GM23338 (cell line): ENCODE measurements at regions not wholly inside any gene's neighbourhood (a gene's known extent, or its start where the extent isn't known, plus 50 kb on each side); places are given as distances from the start of the nearest gene placed in this dataset.

Experiments
- ATAC-seq: fragments of 200-7000 bp; cut with Tn5 transposase; 3 replicates; pipeline ENCODE4 v1.9.1; 2020
- DNase-seq: peaks from one replicate; pipeline ENCODE4 v3.0.0-alpha.2; 2015; ENCODE audit warnings: low spot score
- H2AFZ ChIP-seq: fragments of 200-600 bp; sonication (generic); 2 replicates; pipeline ENCODE4 v1.8.0; 2016; ENCODE audit warnings: antibody characterized with exemption, mild to moderate bottlenecking, moderate library complexity
- H3F3A ChIP-seq: fragments of 200-600 bp; sonication (generic); replicated peaks from 2 replicates; pipeline ENCODE4 v1.8.0; 2017; ENCODE audit warnings: antibody characterized with exemption, mixed run types, low read depth
- H3K27ac ChIP-seq: fragments of 200-600 bp; sonication (generic); 2 replicates; pipeline ENCODE4 v1.6.1; 2016; ENCODE audit warnings: low read depth
- H3K27me3 ChIP-seq: fragments of 200-600 bp; sonication (generic); 2 replicates; pipeline ENCODE4 v1.8.0; 2016; ENCODE audit warnings: mild to moderate bottlenecking, mixed run types, moderate library complexity; ENCODE audit not compliant: insufficient read depth
- H3K36me3 ChIP-seq: fragments of 200-600 bp; sonication (generic); 2 replicates; pipeline ENCODE4 v1.8.0; 2016; ENCODE audit warnings: mild to moderate bottlenecking; ENCODE audit not compliant: insufficient read depth
- H3K4me1 ChIP-seq: fragments of 200-600 bp; sonication (generic); 2 replicates; pipeline ENCODE4 v1.8.0; 2016; ENCODE audit warnings: mild to moderate bottlenecking, moderate library complexity; ENCODE audit not compliant: insufficient read depth
- H3K4me2 ChIP-seq: fragments of 200-600 bp; sonication (generic); 2 replicates; pipeline ENCODE4 v1.7.1; 2017; ENCODE audit warnings: mixed run types
- H3K4me3 ChIP-seq: fragments of 200-600 bp; sonication (generic); 2 replicates; pipeline ENCODE4 v1.6.1; 2016; ENCODE audit warnings: mixed run types
- H3K79me2 ChIP-seq: fragments of 200-600 bp; sonication (generic); replicated peaks from 2 replicates; pipeline ENCODE4 v1.8.0; 2017; ENCODE audit warnings: mild to moderate bottlenecking; ENCODE audit not compliant: insufficient read depth
- H3K9me2 ChIP-seq: fragments of 200-600 bp; sonication (generic); 2 replicates; pipeline ENCODE4 v1.8.0; 2017; ENCODE audit not compliant: insufficient read depth
- H4K20me1 ChIP-seq: fragments of 200-600 bp; sonication (generic); replicated peaks from 2 replicates; pipeline ENCODE4 v1.8.0; 2017; ENCODE audit warnings: mild to moderate bottlenecking; ENCODE audit not compliant: insufficient read depth
- H3K27ac Mint-ChIP-seq: 2 replicates; pipeline ENCODE4 v1.8.0; 2020; ENCODE audit warnings: inconsistent platforms, mild to moderate bottlenecking, moderate library complexity, mixed read lengths
- H3K27me3 Mint-ChIP-seq: 3 replicates; pipeline ENCODE4 v1.8.0; 2022; ENCODE audit warnings: low read depth, mild to moderate bottlenecking, moderate library complexity, mixed read lengths, inconsistent platforms; ENCODE audit not compliant: insufficient read depth, poor library complexity
- H3K36me3 Mint-ChIP-seq: 3 replicates; pipeline ENCODE4 v1.8.0; 2021; ENCODE audit warnings: low read depth, mild to moderate bottlenecking, inconsistent platforms, moderate library complexity, mixed read lengths
- H3K4me1 Mint-ChIP-seq: 3 replicates; pipeline ENCODE4 v1.8.0; 2020; ENCODE audit warnings: mild to moderate bottlenecking, inconsistent platforms, mixed read lengths
- H3K4me3 Mint-ChIP-seq: 3 replicates; pipeline ENCODE4 v1.8.0; 2021; ENCODE audit warnings: moderate library complexity, mild to moderate bottlenecking, inconsistent platforms, mixed read lengths
- H3K9me3 Mint-ChIP-seq: 3 replicates; pipeline ENCODE4 v1.8.0; 2020; ENCODE audit warnings: moderate library complexity, mild to moderate bottlenecking, inconsistent platforms, mixed read lengths
- CREB1 ChIP-seq: fragments of 250-450 bp; sonication (Bioruptor Pico); IDR thresholded peaks from 2 replicates; pipeline ENCODE4 v1.5.0; 2020; ENCODE audit warnings: low read depth, mild to moderate bottlenecking, moderate library complexity
- EZH2 ChIP-seq: fragments of 200-600 bp; sonication (generic); IDR thresholded peaks from one replicate; pipeline ENCODE4 v1.8.0; 2017; ENCODE audit warnings: antibody characterized with exemption, mild to moderate bottlenecking, low read depth; ENCODE audit not compliant: unreplicated experiment
- EZH2phosphoT487 ChIP-seq: fragments of 200-600 bp; sonication (generic); IDR thresholded peaks from one replicate; pipeline ENCODE4 v1.8.1; 2018; ENCODE audit warnings: antibody characterized with exemption; ENCODE audit not compliant: unreplicated experiment
- JUNB ChIP-seq: IDR thresholded peaks from one replicate; pipeline ENCODE4 v1.6.1; 2016; ENCODE audit warnings: antibody characterized with exemption; ENCODE audit not compliant: unreplicated experiment
- NANOG ChIP-seq: IDR thresholded peaks from 2 replicates; pipeline ENCODE4 v1.6.1; 2016; ENCODE audit warnings: antibody characterized with exemption, borderline replicate concordance
- POLR2AphosphoS5 ChIP-seq: IDR thresholded peaks from 2 replicates; pipeline ENCODE4 v1.6.1; 2016; ENCODE audit warnings: antibody characterized with exemption, low read depth
- ZNF114 ChIP-seq: fragments of 250-450 bp; sonication (Bioruptor Pico); IDR thresholded peaks from 2 replicates; pipeline ENCODE4 v1.5.0; 2020; ENCODE audit warnings: mild to moderate bottlenecking, moderate library complexity
- ZNF331 ChIP-seq: fragments of 250-450 bp; sonication (Bioruptor Pico); IDR thresholded peaks from 2 replicates; pipeline ENCODE4 v1.5.0; 2020; ENCODE audit warnings: low read depth, mild to moderate bottlenecking, moderate library complexity
- TF ChIP-seq, protein P1 (sequence below): fragments of 250-450 bp; sonication (Bioruptor Pico); IDR thresholded peaks from 2 replicates; pipeline ENCODE4 v1.5.0; 2020; ENCODE audit warnings: mild to moderate bottlenecking, moderate library complexity

DNA sequence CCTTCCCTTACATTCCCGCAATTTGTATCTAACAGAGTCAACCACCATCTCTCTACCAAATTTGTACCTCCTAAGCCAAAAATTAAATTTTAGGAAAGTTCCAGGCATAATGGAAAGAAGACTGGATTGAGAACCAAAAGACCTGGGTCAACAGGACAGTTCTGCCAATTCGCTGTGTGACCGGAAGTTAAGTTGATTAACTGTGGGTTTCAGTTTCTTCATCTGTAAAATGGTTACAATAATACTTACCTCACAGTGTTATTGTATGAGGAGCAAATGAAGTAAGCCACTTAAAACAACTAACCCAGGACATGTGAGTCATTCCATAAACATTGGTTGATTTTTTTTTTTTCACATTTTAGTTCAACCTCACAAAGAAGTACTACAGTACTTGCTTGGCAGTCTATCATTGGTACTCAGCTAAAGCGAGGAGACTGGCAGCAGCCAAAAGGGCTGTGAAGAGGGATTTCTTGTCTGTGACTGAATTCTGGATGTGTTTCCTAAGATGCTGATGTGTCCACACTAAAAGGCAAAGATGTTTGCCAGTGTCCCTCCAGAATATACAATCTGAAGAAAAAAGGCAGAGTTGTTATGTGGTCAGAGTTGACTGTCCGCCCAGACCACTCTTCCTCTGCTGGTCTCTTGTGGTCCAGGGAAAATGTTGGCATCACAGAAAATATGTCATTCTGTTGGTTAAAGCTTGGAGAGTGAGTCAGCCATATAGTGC is 198.6 kb downstream of the TLE1 start:
- Mint-ChIP-seq H3K36me3 (no peaks in the 10 kb centered on the region), H3K9me3 (no peaks in the 10 kb centered on the region), H3K27me3 (no peaks in the 10 kb centered on the region), H3K27ac (no peak overlapping the region), H3K4me1 (no peaks in the 10 kb centered on the region), H3K4me3 (no peak overlapping the region)
- Histone ChIP-seq H3K4me1 (no peaks in the 10 kb centered on the region), H3F3A (no peaks in the 10 kb centered on the region), H3K36me3 (0 out of 2 replicates have a peak, but pooled peaks cover 7% of the 10 kb centered on the region), H3K9me2 (no peaks in the 10 kb centered on the region; the same call in none of the 2 replicates), H3K27me3 (no peaks in the 10 kb centered on the region), H4K20me1 (no peaks in the 10 kb centered on the region), H3K4me2 (no peak overlapping the region), H3K4me3 (no peak overlapping the region), H2AFZ (no peak overlapping the region), H3K27ac (no peak overlapping the region), H3K79me2 (no peaks in the 10 kb centered on the region)
- ATAC-seq: no peak
- TF ChIP-seq CREB1 (CRISPR knock-in tag): no peak
- no peak for TF ChIP-seq EZH2phosphoT487
- TF ChIP-seq ZNF114 (CRISPR knock-in tag): no peak
- no peak for TF ChIP-seq ZNF331 (CRISPR knock-in tag)
- DNase-seq: no peak

DNA sequence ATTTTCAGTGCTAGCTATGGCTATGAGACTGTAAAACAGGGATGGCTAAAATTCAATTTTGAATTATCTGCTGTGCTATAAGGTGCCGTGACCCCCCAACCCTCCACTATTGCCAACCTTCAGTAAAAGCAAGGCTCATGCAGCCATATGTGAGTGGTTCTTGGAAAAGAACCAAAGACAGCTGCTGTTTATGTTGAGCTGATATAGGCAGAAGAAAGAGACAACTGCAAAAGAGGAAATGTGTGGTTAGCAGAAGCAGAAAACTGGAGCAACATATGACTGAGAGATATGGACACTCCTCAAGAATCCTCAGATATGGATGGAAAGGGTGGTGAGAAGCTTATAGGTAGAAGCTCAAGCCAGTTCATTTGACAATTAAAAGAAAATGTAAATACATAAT is 200.3 kb downstream of the TLE1 start:
- Histone ChIP-seq H3K4me2 (no peak overlapping the region), H3K27ac (no peak overlapping the region), H3K4me1 (no peaks in the 10 kb centered on the region), H3K9me2 (no peaks in the 10 kb centered on the region; the same call in 1 of the 2 replicates), H3K36me3 (0 out of 2 replicates have a peak, but pooled peaks cover 7% of the 10 kb centered on the region), H3K79me2 (no peaks in the 10 kb centered on the region), H3F3A (no peaks in the 10 kb centered on the region), H3K4me3 (no peak overlapping the region), H3K27me3 (no peaks in the 10 kb centered on the region), H4K20me1 (no peaks in the 10 kb centered on the region), H2AFZ (no peak overlapping the region)
- TF ChIP-seq POLR2AphosphoS5: no peak
- TF ChIP-seq EZH2: no peak
- TF ChIP-seq ZNF114 (CRISPR knock-in tag): no peak
- H3K27ac Mint-ChIP-seq: no peak overlapping the region
- H3K9me3 Mint-ChIP-seq: no peaks in the 10 kb centered on the region; the same call in 2 of the 3 replicates
- ATAC-seq: no peak
- no peak for DNase-seq
- H3K36me3 Mint-ChIP-seq: no peaks in the 10 kb centered on the region
- H3K4me1 Mint-ChIP-seq: no peaks in the 10 kb centered on the region
- H3K4me3 Mint-ChIP-seq: no peak overlapping the region
- no peaks in the 10 kb centered on the region for H3K27me3 Mint-ChIP-seq

DNA sequence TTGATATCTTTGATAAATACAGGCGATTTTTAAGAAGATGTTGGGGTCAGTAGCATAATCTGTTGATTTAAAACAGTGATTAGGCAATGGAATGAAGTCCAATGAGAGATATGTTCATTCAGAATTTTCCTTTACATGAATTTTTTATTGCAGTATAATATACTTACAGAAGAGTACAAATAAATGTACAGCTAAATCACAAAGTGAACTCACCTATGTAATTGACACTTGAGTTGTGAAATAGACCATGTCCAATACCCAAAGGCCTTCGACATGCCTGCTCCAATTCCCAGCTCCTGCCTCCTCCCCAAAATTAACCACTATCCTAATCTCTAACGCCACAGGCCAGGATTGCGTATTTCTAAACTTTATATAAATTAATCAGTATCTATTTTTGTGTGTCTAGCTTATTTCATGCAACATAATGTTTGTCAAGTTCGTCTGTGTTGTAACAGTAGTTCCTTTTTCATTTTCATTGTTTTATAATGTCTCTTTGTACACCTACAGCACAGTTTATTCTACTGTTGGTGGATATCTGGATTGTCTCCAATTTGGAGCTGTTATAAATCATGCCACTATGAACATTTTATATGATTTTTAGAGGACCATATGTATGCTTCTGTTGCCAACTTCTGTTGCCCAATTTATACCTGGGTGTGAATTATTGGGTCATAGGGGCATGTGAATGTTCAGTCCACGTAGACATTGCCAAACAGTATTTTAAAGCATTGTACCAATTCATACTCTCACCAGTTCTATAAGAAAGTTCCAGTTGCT is 208.3 kb downstream of the TLE1 start:
- ATAC-seq (no peak), DNase-seq (no peak)
- H4K20me1 ChIP-seq: no peaks in the 10 kb centered on the region
- H3K4me1 ChIP-seq: no peaks in the 10 kb centered on the region
- no peak overlapping the region for H3K4me3 ChIP-seq
- no peak overlapping the region for H2AFZ ChIP-seq
- Mint-ChIP-seq H3K27me3 (no peaks in the 10 kb centered on the region), H3K4me1 (no peaks in the 10 kb centered on the region), H3K4me3 (no peak overlapping the region), H3K27ac (no peak overlapping the region), H3K9me3 (no peaks in the 10 kb centered on the region; the same call in 2 of the 3 replicates), H3K36me3 (no peaks in the 10 kb centered on the region)
- H3F3A ChIP-seq: no peaks in the 10 kb centered on the region
- no peak overlapping the region for H3K4me2 ChIP-seq
- no peaks in the 10 kb centered on the region for H3K79me2 ChIP-seq
- H3K9me2 ChIP-seq: peaks cover 5% of the 10 kb centered on the region; the same call in 1 of the 2 replicates
- no peaks in the 10 kb centered on the region for H3K27me3 ChIP-seq
- H3K36me3 ChIP-seq: 0 out of 2 replicates have a peak, but pooled peaks cover under 1% of the 10 kb centered on the region
- H3K27ac ChIP-seq: no peak overlapping the region
- TF ChIP-seq EZH2phosphoT487 (no peak), NANOG (no peak), ZNF114 (CRISPR knock-in tag) (no peak), JUNB (no peak)
- TF ChIP-seq, protein P1, sequence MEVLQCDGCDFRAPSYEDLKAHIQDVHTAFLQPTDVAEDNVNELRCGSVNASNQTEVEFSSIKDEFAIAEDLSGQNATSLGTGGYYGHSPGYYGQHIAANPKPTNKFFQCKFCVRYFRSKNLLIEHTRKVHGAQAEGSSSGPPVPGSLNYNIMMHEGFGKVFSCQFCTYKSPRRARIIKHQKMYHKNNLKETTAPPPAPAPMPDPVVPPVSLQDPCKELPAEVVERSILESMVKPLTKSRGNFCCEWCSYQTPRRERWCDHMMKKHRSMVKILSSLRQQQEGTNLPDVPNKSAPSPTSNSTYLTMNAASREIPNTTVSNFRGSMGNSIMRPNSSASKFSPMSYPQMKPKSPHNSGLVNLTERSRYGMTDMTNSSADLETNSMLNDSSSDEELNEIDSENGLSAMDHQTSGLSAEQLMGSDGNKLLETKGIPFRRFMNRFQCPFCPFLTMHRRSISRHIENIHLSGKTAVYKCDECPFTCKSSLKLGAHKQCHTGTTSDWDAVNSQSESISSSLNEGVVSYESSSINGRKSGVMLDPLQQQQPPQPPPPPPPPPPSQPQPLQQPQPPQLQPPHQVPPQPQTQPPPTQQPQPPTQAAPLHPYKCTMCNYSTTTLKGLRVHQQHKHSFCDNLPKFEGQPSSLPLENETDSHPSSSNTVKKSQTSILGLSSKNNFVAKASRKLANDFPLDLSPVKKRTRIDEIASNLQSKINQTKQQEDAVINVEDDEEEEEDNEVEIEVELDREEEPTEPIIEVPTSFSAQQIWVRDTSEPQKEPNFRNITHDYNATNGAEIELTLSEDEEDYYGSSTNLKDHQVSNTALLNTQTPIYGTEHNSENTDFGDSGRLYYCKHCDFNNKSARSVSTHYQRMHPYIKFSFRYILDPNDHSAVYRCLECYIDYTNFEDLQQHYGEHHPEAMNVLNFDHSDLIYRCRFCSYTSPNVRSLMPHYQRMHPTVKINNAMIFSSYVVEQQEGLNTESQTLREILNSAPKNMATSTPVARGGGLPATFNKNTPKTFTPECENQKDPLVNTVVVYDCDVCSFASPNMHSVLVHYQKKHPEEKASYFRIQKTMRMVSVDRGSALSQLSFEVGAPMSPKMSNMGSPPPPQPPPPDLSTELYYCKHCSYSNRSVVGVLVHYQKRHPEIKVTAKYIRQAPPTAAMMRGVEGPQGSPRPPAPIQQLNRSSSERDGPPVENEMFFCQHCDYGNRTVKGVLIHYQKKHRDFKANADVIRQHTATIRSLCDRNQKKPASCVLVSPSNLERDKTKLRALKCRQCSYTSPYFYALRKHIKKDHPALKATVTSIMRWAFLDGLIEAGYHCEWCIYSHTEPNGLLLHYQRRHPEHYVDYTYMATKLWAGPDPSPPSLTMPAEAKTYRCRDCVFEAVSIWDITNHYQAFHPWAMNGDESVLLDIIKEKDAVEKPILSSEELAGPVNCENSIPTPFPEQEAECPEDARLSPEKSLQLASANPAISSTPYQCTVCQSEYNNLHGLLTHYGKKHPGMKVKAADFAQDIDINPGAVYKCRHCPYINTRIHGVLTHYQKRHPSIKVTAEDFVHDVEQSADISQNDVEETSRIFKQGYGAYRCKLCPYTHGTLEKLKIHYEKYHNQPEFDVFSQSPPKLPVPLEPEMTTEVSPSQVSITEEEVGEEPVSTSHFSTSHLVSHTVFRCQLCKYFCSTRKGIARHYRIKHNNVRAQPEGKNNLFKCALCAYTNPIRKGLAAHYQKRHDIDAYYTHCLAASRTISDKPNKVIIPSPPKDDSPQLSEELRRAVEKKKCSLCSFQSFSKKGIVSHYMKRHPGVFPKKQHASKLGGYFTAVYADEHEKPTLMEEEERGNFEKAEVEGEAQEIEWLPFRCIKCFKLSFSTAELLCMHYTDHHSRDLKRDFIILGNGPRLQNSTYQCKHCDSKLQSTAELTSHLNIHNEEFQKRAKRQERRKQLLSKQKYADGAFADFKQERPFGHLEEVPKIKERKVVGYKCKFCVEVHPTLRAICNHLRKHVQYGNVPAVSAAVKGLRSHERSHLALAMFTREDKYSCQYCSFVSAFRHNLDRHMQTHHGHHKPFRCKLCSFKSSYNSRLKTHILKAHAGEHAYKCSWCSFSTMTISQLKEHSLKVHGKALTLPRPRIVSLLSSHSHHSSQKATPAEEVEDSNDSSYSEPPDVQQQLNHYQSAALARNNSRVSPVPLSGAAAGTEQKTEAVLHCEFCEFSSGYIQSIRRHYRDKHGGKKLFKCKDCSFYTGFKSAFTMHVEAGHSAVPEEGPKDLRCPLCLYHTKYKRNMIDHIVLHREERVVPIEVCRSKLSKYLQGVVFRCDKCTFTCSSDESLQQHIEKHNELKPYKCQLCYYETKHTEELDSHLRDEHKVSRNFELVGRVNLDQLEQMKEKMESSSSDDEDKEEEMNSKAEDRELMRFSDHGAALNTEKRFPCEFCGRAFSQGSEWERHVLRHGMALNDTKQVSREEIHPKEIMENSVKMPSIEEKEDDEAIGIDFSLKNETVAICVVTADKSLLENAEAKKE (CRISPR knock-in tag): no peak
